SJSA1 (cell line): ENCODE measurements at regions not wholly inside any gene's neighbourhood (a gene's known extent, or its start where the extent isn't known, plus 50 kb on each side); places are given as distances from the start of the nearest gene placed in this dataset.
"Not testable (repeated sequence)": the region's sequence is repeated elsewhere in the genome, so short reads cannot be mapped to it uniquely, and the experiment has no call there.

Source experiments
- DNase-seq, 2 experiments: peaks; one replicate each; pipeline ENCODE4 v3.0.0-alpha.2; 2015 to 2020; ENCODE audit warnings: low spot score in 2 of 2, low read depth in 1 of 2
- H3K27ac ChIP-seq: fragments of 250-450 bp; sonication (Bioruptor Pico); 2 replicates; pipeline ENCODE4 v1.5.1; 2020; ENCODE audit warnings: mild to moderate bottlenecking, moderate library complexity
- H3K27me3 ChIP-seq: fragments of 250-450 bp; sonication (Bioruptor Pico); replicated peaks from 2 replicates; pipeline ENCODE4 v1.5.1; 2020; ENCODE audit warnings: mild to moderate bottlenecking, moderate library complexity
- H3K36me3 ChIP-seq: fragments of 250-450 bp; sonication (Bioruptor Pico); 2 replicates; pipeline ENCODE4 v1.5.1; 2020; ENCODE audit warnings: mild to moderate bottlenecking
- H3K4me1 ChIP-seq: fragments of 250-450 bp; sonication (Bioruptor Pico); replicated peaks from 2 replicates; pipeline ENCODE4 v1.6.1; 2021; ENCODE audit warnings: mild to moderate bottlenecking
- H3K4me3 ChIP-seq: fragments of 250-450 bp; sonication (Bioruptor Pico); 2 replicates; pipeline ENCODE4 v1.5.1; 2020; ENCODE audit warnings: mild to moderate bottlenecking
- H3K9me3 ChIP-seq: fragments of 250-450 bp; sonication (Bioruptor Pico); replicated peaks from 2 replicates; pipeline ENCODE4 v1.5.1; 2020; ENCODE audit warnings: mild to moderate bottlenecking

- Histone ChIP-seq H3K4me1 (no peaks in the 10 kb centered on the region), H3K27me3 (no peaks in the 10 kb centered on the region), H3K36me3 (no peaks in the 10 kb centered on the region), H3K9me3 (no peaks in the 10 kb centered on the region), H3K27ac (no peak overlapping the region), H3K4me3 (no peak overlapping the region)
- no peak for DNase-seq
Measured at GRCh38 chr4:30868111-30868895, 148.1 kb downstream of the PCDH7 start.

DNA sequence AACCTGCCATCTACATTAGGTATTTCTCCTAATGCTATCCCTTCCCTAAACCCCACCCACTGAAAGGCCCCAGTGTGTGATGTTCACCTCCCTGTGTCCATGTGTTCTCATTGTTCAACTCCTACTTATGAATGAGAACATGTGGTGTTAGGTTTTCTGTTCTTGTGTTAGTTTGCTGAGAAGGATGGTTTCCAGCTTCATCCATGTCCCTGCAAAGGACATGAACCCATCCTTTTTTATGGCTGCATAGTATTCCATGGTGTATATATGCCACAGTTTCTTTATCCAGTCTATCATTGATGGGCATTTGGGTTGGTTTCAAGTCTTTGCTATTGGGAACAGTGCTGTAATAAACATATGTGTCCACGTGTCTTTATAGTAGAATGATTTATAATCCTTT lies 149.2 kb downstream of the PCDH7 start:
- not testable (repeated sequence) for H3K9me3 ChIP-seq, H3K4me3 ChIP-seq, H3K4me1 ChIP-seq, H3K36me3 ChIP-seq, DNase-seq, H3K27ac ChIP-seq, H3K27me3 ChIP-seq

GRCh38 chr4:30870513-30870912 lies 150.3 kb downstream of the PCDH7 start:
- H3K36me3 ChIP-seq, result no peaks in the 10 kb centered on the region
- DNase-seq, result no peak
- H3K27ac ChIP-seq, result no peak overlapping the region
- no peaks in the 10 kb centered on the region for H3K27me3 ChIP-seq
- H3K4me3 ChIP-seq, result no peak overlapping the region
- H3K4me1 ChIP-seq, result no peaks in the 10 kb centered on the region
- no peaks in the 10 kb centered on the region for H3K9me3 ChIP-seq

GRCh38 chr4:30875658-30876269 lies 155.6 kb downstream of the PCDH7 start:
- H3K27ac ChIP-seq, result no peak overlapping the region
- no peaks in the 10 kb centered on the region for H3K27me3 ChIP-seq
- DNase-seq, result no peak
- H3K9me3 ChIP-seq, result no peaks in the 10 kb centered on the region
- H3K36me3 ChIP-seq, result no peaks in the 10 kb centered on the region
- no peak overlapping the region for H3K4me3 ChIP-seq
- H3K4me1 ChIP-seq, result no peaks in the 10 kb centered on the region

DNA sequence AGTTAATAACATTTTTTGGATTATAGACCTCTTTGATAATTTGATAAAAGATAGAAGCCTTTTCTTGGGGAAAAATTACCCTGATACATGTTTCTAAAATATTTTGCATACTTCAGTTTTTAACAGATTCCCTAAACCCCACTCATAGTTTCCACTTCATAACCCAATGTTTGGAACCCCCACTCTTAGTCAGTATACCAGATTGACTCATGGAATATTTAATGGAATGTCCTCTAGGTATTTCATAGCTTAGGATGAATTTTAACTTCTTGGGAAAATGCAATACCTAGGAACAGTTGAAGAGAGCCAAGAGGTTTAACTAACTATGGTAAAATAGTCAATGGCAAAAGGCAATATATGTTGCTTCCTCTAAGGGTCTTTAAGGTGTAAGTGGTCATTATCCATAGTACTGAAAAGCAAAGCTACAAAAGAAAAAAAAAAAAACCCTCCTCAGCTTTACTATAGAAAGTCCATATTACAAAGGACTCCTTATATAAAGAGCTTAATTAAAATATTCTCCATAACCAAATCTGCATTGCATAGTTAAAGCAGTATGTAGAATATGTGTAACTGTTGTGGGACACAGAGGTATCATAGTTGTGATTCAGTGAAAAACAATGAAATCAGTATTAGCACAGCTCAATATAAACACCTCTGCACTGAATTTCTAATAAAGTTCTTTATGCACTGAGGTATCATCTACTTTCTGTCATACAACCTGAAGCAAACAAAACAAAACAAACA lies 159.9 kb downstream of the PCDH7 start:
- H3K4me1 ChIP-seq, result no peaks in the 10 kb centered on the region
- no peak overlapping the region for H3K27ac ChIP-seq
- H3K4me3 ChIP-seq, result no peak overlapping the region
- H3K36me3 ChIP-seq, result no peaks in the 10 kb centered on the region
- H3K27me3 ChIP-seq, result no peaks in the 10 kb centered on the region
- H3K9me3 ChIP-seq, result no peaks in the 10 kb centered on the region
- DNase-seq, result no peak

- H3K4me1 ChIP-seq, result no peaks in the 10 kb centered on the region
- H3K36me3 ChIP-seq, result no peaks in the 10 kb centered on the region
- no peak for DNase-seq
- H3K9me3 ChIP-seq, result no peaks in the 10 kb centered on the region
- no peak overlapping the region for H3K27ac ChIP-seq
- no peaks in the 10 kb centered on the region for H3K27me3 ChIP-seq
- no peak overlapping the region for H3K4me3 ChIP-seq
Measured at GRCh38 chr4:30881985-30882384, 161.8 kb downstream of the PCDH7 start.

- DNase-seq, result no peak
- H3K36me3 ChIP-seq, result no peaks in the 10 kb centered on the region
- H3K9me3 ChIP-seq, result no peaks in the 10 kb centered on the region
- H3K27me3 ChIP-seq, result no peaks in the 10 kb centered on the region
- no peak overlapping the region for H3K4me3 ChIP-seq
- no peak overlapping the region for H3K27ac ChIP-seq
- no peaks in the 10 kb centered on the region for H3K4me1 ChIP-seq
Measured at GRCh38 chr4:30882443-30882842, 162.3 kb downstream of the PCDH7 start.

DNA sequence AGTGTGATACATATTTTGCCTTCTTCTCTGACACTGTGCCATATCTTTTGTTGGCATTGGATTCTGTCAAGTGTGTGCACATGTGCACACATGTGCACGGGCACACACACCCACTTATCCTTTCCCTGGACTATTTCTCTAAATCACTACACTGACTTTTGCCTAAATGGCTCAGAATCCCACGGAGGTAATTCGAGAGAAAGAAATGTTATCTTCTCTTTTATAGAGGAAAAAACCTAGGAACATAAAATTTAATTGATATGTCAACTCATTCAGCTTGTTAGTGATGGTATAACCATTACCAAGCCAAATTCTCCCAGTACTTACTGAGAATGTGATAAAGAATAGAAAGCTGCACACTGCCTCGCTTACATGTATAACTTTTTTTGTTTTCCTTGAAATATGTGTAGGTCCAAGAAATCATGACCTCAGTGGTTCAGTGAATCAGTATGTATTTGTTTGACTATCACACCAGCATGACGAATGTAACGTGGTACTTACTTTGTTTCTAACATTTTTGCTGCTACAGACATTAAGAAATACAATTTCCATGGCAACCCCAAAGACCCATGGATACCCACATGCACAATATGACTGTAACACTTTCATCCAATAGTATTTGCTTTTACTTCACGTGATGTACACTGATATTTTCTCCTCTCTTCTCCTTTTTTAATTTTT lies 163.0 kb downstream of the PCDH7 start:
- no peak for DNase-seq
- no peak overlapping the region for H3K4me3 ChIP-seq
- H3K4me1 ChIP-seq, result no peaks in the 10 kb centered on the region

DNA sequence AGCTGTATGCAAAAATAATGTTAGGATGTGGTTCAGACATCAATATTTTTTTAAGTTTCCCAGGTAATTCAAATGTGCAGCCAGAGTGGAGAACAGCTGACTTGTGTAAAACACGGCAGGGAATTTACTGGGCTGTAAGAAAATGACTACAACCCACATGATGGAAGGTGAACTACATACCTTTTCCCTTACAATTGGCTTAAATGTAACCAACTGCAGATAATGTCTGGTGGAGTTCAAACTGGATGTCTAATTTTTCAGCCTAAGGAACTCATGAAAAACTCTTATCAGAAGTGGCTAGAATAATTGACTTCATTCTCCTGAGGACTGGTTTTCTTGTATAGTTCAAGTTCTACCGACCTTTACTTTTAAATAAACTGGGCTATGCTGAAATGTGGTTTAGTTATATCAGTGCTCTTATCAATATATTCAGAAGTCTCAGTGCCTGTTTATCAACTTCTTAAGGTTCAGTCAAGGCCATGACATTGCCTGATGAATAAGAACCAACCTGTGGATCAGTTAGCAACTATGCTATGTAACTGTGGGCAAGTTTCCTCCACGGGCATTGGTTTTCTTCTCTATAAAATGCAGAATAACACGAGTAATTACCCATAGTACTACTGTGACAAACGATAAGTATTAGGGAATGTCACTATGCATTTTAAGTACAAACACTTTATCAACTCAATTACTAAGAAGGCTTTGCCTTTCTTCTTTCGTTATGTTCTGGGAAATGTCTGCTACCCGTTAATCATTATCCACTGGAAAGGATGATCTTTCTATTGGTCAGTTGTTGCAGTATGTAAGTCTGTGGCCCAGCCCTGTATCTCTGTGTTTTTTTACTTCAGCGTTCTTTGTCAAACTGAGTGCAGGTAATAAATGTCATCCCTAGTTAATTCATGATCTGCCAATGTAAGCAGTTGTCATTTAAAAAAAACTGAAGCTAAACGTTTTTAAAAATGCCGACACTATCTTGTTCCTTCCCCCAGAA lies 181.6 kb downstream of the PCDH7 start:
- Histone ChIP-seq H3K4me3 (no peak overlapping the region), H3K9me3 (no peaks in the 10 kb centered on the region), H3K27me3 (no peaks in the 10 kb centered on the region), H3K27ac (no peak overlapping the region), H3K36me3 (no peaks in the 10 kb centered on the region), H3K4me1 (no peaks in the 10 kb centered on the region)
- DNase-seq, result no peak

More for the DNA sequence above, 163.0 kb downstream of the PCDH7 start:
- Histone ChIP-seq H3K27ac (no peak overlapping the region), H3K27me3 (no peaks in the 10 kb centered on the region), H3K36me3 (no peaks in the 10 kb centered on the region), H3K9me3 (no peaks in the 10 kb centered on the region)

- Histone ChIP-seq H3K4me1 (no peaks in the 10 kb centered on the region), H3K4me3 (no peak overlapping the region), H3K9me3 (no peaks in the 10 kb centered on the region), H3K27ac (no peak overlapping the region), H3K27me3 (no peaks in the 10 kb centered on the region), H3K36me3 (no peaks in the 10 kb centered on the region)
- DNase-seq, result no peak
Measured at GRCh38 chr4:30903502-30904214, 183.5 kb downstream of the PCDH7 start.

- DNase-seq, result no peak
- Histone ChIP-seq H3K27ac (no peak overlapping the region), H3K27me3 (no peaks in the 10 kb centered on the region), H3K36me3 (no peaks in the 10 kb centered on the region), H3K4me3 (no peak overlapping the region), H3K9me3 (no peaks in the 10 kb centered on the region), H3K4me1 (no peaks in the 10 kb centered on the region)
Measured at GRCh38 chr4:30904215-30904555, 184.0 kb downstream of the PCDH7 start.

GRCh38 chr4:30904588-30904987 lies 184.4 kb downstream of the PCDH7 start:
- Histone ChIP-seq H3K36me3 (no peaks in the 10 kb centered on the region), H3K4me1 (no peaks in the 10 kb centered on the region), H3K9me3 (no peaks in the 10 kb centered on the region), H3K4me3 (no peak overlapping the region), H3K27me3 (no peaks in the 10 kb centered on the region), H3K27ac (no peak overlapping the region)
- no peak for DNase-seq
